IMR-90 (cell line): ENCODE measurements at regions not wholly inside any gene's neighbourhood (a gene's known extent, or its start where the extent isn't known, plus 50 kb on each side); places are given as distances from the start of the nearest gene placed in this dataset.

Source experiments
- ATAC-seq: fragments of 200-7000 bp; cut with Tn5 transposase; 2 replicates; pipeline ENCODE4 v1.9.1; 2020; ENCODE audit warnings: low read depth, mild to moderate bottlenecking, moderate library complexity
- BruUV-seq: library from RNA; stranded (reverse); fragments of 400-500 nt; replicated peaks from 2 replicates; lab custom pipeline; 2021; lab: Mats Ljungman, UMichigan
- CTCF ChIA-PET: fragments of 300-600 bp; formaldehyde crosslinking; extraction: SDS; loops from one replicate; lab custom pipeline; 2021; ENCODE audit warnings: antibody characterized with exemption; lab: Yijun Ruan, JAX
- POLR2A ChIA-PET: fragments of 300-600 bp; sonication (Branson Sonifier 250); formaldehyde crosslinking; loops from one replicate; lab custom pipeline; 2022; ENCODE audit warnings: antibody characterized with exemption; ENCODE audit not compliant: unreplicated experiment; lab: Charles Lee
- DNase-seq: peaks from one replicate; pipeline ENCODE4 v3.0.0; 2013
- H2AFZ ChIP-seq: replicated peaks from 2 replicates; pipeline ENCODE3; 2013; ENCODE audit warnings: low read length, mild to moderate bottlenecking; ENCODE audit not compliant: poor library complexity
- H2AK5ac ChIP-seq: 2 replicates; pipeline ENCODE4 v1.6.1; 2013; ENCODE audit warnings: low read depth, low read length, inconsistent platforms
- H2AK9ac ChIP-seq: replicated peaks from 2 replicates; pipeline ENCODE3; 2013; ENCODE audit warnings: mild to moderate bottlenecking, low read depth, low read length, moderate library complexity; ENCODE audit not compliant: poor library complexity
- H2BK120ac ChIP-seq: 2 replicates; pipeline ENCODE4 v1.6.1; 2013; ENCODE audit warnings: low read depth, low read length, inconsistent platforms
- H2BK15ac ChIP-seq: 3 replicates; pipeline ENCODE4 v1.6.1; 2013; ENCODE audit warnings: low read depth, low read length, inconsistent platforms
- H2BK20ac ChIP-seq: 2 replicates; pipeline ENCODE4 v1.6.1; 2013; ENCODE audit warnings: low read depth, mild to moderate bottlenecking, inconsistent platforms, low read length, moderate library complexity
- H2BK5ac ChIP-seq: 2 replicates; pipeline ENCODE4 v1.6.1; 2013; ENCODE audit warnings: mild to moderate bottlenecking, low read depth, low read length, inconsistent platforms; ENCODE audit not compliant: poor library complexity, severe bottlenecking
- H3K14ac ChIP-seq: replicated peaks from 2 replicates; pipeline ENCODE4 v1.6.1; 2013; ENCODE audit warnings: low read depth, low read length, inconsistent platforms
- H3K18ac ChIP-seq: 2 replicates; pipeline ENCODE4 v1.6.1; 2013; ENCODE audit warnings: low read depth, low read length, control low read depth
- H3K23ac ChIP-seq: 2 replicates; pipeline ENCODE4 v1.6.1; 2013; ENCODE audit warnings: low read depth, low read length, inconsistent platforms
- H3K27ac ChIP-seq: 2 replicates; pipeline ENCODE4 v1.5.1; 2013; ENCODE audit warnings: mild to moderate bottlenecking, control low read depth, low read length; ENCODE audit not compliant: insufficient read depth
- H3K27me3 ChIP-seq: 2 replicates; pipeline ENCODE4 v1.6.1; 2013; ENCODE audit warnings: low read length; ENCODE audit not compliant: control insufficient read depth, insufficient read depth
- H3K36me3 ChIP-seq: 2 replicates; pipeline ENCODE4 v1.6.1; 2013; ENCODE audit warnings: low read length, mixed read lengths; ENCODE audit not compliant: control insufficient read depth, insufficient read depth
- H3K4ac ChIP-seq: 2 replicates; pipeline ENCODE4 v1.6.1; 2013; ENCODE audit warnings: low read depth, low read length, inconsistent platforms
- H3K4me1 ChIP-seq: 2 replicates; pipeline ENCODE4 v1.6.1; 2013; ENCODE audit warnings: low read length, mixed read lengths; ENCODE audit not compliant: control insufficient read depth, insufficient read depth
- H3K4me2 ChIP-seq: 2 replicates; pipeline ENCODE4 v1.6.1; 2013; ENCODE audit warnings: low read depth, mild to moderate bottlenecking, control low read depth, low read length, moderate library complexity
- H3K4me3 ChIP-seq: 2 replicates; pipeline ENCODE4 v1.5.1; 2013; ENCODE audit warnings: low read depth, mild to moderate bottlenecking, control low read depth, low read length, moderate library complexity; ENCODE audit not compliant: insufficient read depth
- H3K56ac ChIP-seq: 2 replicates; pipeline ENCODE4 v1.6.1; 2013; ENCODE audit warnings: low read length, inconsistent platforms; ENCODE audit not compliant: insufficient read depth; ENCODE audit errors: extremely low read depth
- H3K79me1 ChIP-seq, 2 experiments: 2 replicates each; pipeline ENCODE4 v1.6.1; 2013; ENCODE audit warnings: low read length in 2 of 2, inconsistent platforms in 1 of 2, low read depth in 1 of 2
- H3K9ac ChIP-seq: 2 replicates; pipeline ENCODE4 v1.6.1; 2013; ENCODE audit warnings: low read depth, low read length, control low read depth
- H3K9me1 ChIP-seq: 2 replicates; pipeline ENCODE4 v1.6.1; 2013; ENCODE audit warnings: low read length, inconsistent platforms; ENCODE audit not compliant: insufficient read depth
- H3K9me3 ChIP-seq: 2 replicates; pipeline ENCODE4 v1.6.1; 2013; ENCODE audit warnings: low read length; ENCODE audit not compliant: control insufficient read depth, insufficient read depth
- H4K20me1 ChIP-seq: 2 replicates; pipeline ENCODE4 v1.6.1; 2013; ENCODE audit warnings: low read length, inconsistent platforms; ENCODE audit not compliant: insufficient read depth
- H4K5ac ChIP-seq: 2 replicates; pipeline ENCODE4 v1.6.1; 2013; ENCODE audit warnings: mild to moderate bottlenecking, low read depth, low read length, control low read depth
- H4K8ac ChIP-seq, 2 experiments: 2 replicates each; pipeline ENCODE4 v1.6.1; 2013; ENCODE audit warnings: low read depth in 2 of 2, low read length in 2 of 2, control low read depth in 1 of 2, inconsistent platforms in 1 of 2
- H4K91ac ChIP-seq: 2 replicates; pipeline ENCODE4 v1.6.1; 2013; ENCODE audit warnings: low read depth, low read length, inconsistent platforms; ENCODE audit not compliant: insufficient read depth
- WGBS, 2 experiments: methylation state at CpG; one replicate each; pipeline versions ENCODE4 v1.1.5 to v1.1.7; 2013; ENCODE audit warnings: missing lambda C conversion rate in 2 of 2; ENCODE audit not compliant: insufficient read length in 1 of 2; ENCODE audit errors: extremely low coverage in 2 of 2; 5-methylcytosine and 5-hydroxymethylcytosine counted together
- dilution Hi-C: fragments of 300-500 bp; cut with HindIII; formaldehyde crosslinking; loops from one replicate; pipeline ENCODE4 v1.14.3; 2018; ENCODE audit warnings: low sequenced_read_pairs; ENCODE audit not compliant: unreplicated experiment
- in situ Hi-C: fragments of 300-500 bp; cut with MboI; formaldehyde crosslinking; loops from 3 replicates; pipeline ENCODE4 v1.14.3; 2019; ENCODE audit warnings: low sequenced_read_pairs, inconsistent platforms, mixed read lengths
- intact Hi-C: fragments of 100-400 bp; cut with micrococcal nuclease; formaldehyde crosslinking; loops from 2 replicates; pipeline ENCODE4 v1.10.0; 2022
- TF ChIP-seq, protein P1 (sequence below): fragments of 150-350 bp; IDR thresholded peaks from 2 replicates; pipeline ENCODE4 v1.6.1; 2017; ENCODE audit warnings: mild to moderate bottlenecking, antibody characterized with exemption, low read length, low read depth

DNA sequence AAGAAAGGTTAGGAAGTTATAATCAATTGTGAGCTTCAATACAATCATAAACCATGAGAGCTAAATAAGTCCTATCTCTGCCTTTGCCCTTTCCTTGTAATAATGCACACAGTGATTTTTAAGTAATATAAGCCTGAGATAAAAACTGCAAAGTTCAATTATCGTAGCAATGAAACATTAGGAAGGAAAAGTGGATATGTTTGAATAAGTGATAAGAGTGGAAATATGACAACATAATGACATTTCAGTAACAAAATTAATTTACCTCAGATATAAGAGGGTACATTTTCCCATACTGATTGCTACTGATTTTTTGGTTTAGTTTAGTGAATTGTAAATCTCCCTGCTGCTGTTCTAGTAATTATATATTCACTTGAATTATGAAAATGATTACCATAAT is 164.2 kb upstream of the FANCL start:
- no peak overlapping the region for H3K23ac ChIP-seq
- no peaks in the 10 kb centered on the region for H3K79me1 ChIP-seq
- H3K14ac ChIP-seq: no peak overlapping the region
- ChIA-PET CTCF (no interaction called here), POLR2A (no interaction called here)
- WGBS, 2 experiments: no CpG with 5 or more reads among the region's 1 CpG
- H4K5ac ChIP-seq: no peak overlapping the region
- no peak overlapping the region for H3K27ac ChIP-seq
- H3K4me3 ChIP-seq: no peak overlapping the region
- H3K18ac ChIP-seq: no peak overlapping the region
- H4K91ac ChIP-seq: no peak overlapping the region
- H3K9ac ChIP-seq: no peak overlapping the region
- no peak overlapping the region for H3K56ac ChIP-seq
- in situ Hi-C loops (no loop called here), dilution Hi-C loops (no loop called here), intact Hi-C loops (no loop called here)
- H2AK5ac ChIP-seq: no peak overlapping the region
- H3K9me3 ChIP-seq: no peaks in the 10 kb centered on the region
- H2AFZ ChIP-seq: no peak overlapping the region
- no peaks in the 10 kb centered on the region for H4K20me1 ChIP-seq
- no peaks in the 10 kb centered on the region for H3K9me1 ChIP-seq
- no peak overlapping the region for H2BK5ac ChIP-seq
- no peaks in the 10 kb centered on the region for H3K27me3 ChIP-seq
- BruUV-seq: no TSS peak
- H4K8ac ChIP-seq: no peak overlapping the region
- no peak overlapping the region for H2AK9ac ChIP-seq
- no peaks in the 10 kb centered on the region for H3K36me3 ChIP-seq
- ATAC-seq: no peak
- H2BK120ac ChIP-seq: no peak overlapping the region
- no peak overlapping the region for H2BK20ac ChIP-seq
- TF ChIP-seq, protein P1, sequence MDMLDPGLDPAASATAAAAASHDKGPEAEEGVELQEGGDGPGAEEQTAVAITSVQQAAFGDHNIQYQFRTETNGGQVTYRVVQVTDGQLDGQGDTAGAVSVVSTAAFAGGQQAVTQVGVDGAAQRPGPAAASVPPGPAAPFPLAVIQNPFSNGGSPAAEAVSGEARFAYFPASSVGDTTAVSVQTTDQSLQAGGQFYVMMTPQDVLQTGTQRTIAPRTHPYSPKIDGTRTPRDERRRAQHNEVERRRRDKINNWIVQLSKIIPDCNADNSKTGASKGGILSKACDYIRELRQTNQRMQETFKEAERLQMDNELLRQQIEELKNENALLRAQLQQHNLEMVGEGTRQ: no peak
- no peak overlapping the region for H2BK15ac ChIP-seq
- no peak overlapping the region for H3K4me2 ChIP-seq
- no peak for DNase-seq
- H3K4ac ChIP-seq: no peak overlapping the region
- no peaks in the 10 kb centered on the region for H3K4me1 ChIP-seq
